Dermis microvascular lymphatic vessel endothelial cell (primary cell): ENCODE measurements at regions not wholly inside any gene's neighbourhood (a gene's known extent, or its start where the extent isn't known, plus 50 kb on each side); places are given as distances from the start of the nearest gene placed in this dataset.
"Not testable (repeated sequence)": the region's sequence is repeated elsewhere in the genome, so short reads cannot be mapped to it uniquely, and the experiment has no call there.

Experiments used
- DNase-seq, 2 donors: peaks; one replicate each; pipeline versions ENCODE4 v3.0.0 to v3.0.0-alpha.2; 2010; ENCODE audit warnings: low read depth in 2 of 2

GRCh38 chr15:99481951-99482230, 83.9 kb upstream of the MEF2A start:
- no peak for DNase-seq

GRCh38 chr15:99482993-99483392, 82.8 kb upstream of the MEF2A start:
- DNase-seq: no peak

GRCh38 chr15:99485153-99485961, 80.4 kb upstream of the MEF2A start:
- DNase-seq: no peak

GRCh38 chr15:99485992-99486370, 79.8 kb upstream of the MEF2A start:
- DNase-seq: no peak

GRCh38 chr15:99486371-99487336, 79.1 kb upstream of the MEF2A start:
- peak in 1 of 2 donors; percentile 71 for DNase-seq

GRCh38 chr15:99487337-99487730, 78.5 kb upstream of the MEF2A start:
- DNase-seq: no peak

- DNase-seq: no peak
Measured at GRCh38 chr15:99492275-99492674, 73.5 kb upstream of the MEF2A start.

GRCh38 chr15:99492716-99493115, 73.1 kb upstream of the MEF2A start:
- no peak for DNase-seq

- no peak for DNase-seq
Measured at GRCh38 chr15:99493461-99493860, 72.3 kb upstream of the MEF2A start.

- DNase-seq: not testable (repeated sequence)
Measured at GRCh38 chr15:99494536-99495233, 71.1 kb upstream of the MEF2A start.

- DNase-seq: no peak
Measured at GRCh38 chr15:99495430-99496301, 70.1 kb upstream of the MEF2A start.

- no peak for DNase-seq
Measured at GRCh38 chr15:99496302-99496629, 69.5 kb upstream of the MEF2A start.

- DNase-seq: no peak
Measured at GRCh38 chr15:99502182-99502581, 63.6 kb upstream of the MEF2A start.

GRCh38 chr15:99502661-99503060, 63.1 kb upstream of the MEF2A start:
- no peak for DNase-seq

- no peak for DNase-seq
Measured at GRCh38 chr15:99503411-99503810, 62.4 kb upstream of the MEF2A start.

- DNase-seq: no peak
Measured at GRCh38 chr15:99504071-99504822, 61.5 kb upstream of the MEF2A start.

- DNase-seq: peak in 1 of 2 donors; percentile 56
Measured at GRCh38 chr15:99504823-99505551, 60.8 kb upstream of the MEF2A start.

- no peak for DNase-seq
Measured at GRCh38 chr15:99506399-99506798, 59.4 kb upstream of the MEF2A start.

GRCh38 chr15:99507016-99507503, 58.7 kb upstream of the MEF2A start:
- DNase-seq: no peak
